Gastrocnemius medialis (tissue), 4 donors: ENCODE measurements at regions not wholly inside any gene's neighbourhood (a gene's known extent, or its start where the extent isn't known, plus 50 kb on each side); places are given as distances from the start of the nearest gene placed in this dataset.
A peak's percentile ranks its signal among the peaks of the same experiment; 100 is the strongest.

Source experiments
- ATAC-seq, 2 donors: fragments of 150-250 bp; one replicate each; pipeline ENCODE4 v1.9.1; 2016
- DNase-seq, 2 donors: peaks; one replicate each; pipeline ENCODE4 v3.0.0-alpha.2; 2019
- H3K27ac ChIP-seq, 4 donors: fragments of 200-600 bp; sonication (generic); 1 replicate in 1 of 4; 2 replicates in 3 of 4; pipeline ENCODE4 v1.5.1; 2016 to 2018; ENCODE audit warnings: mild to moderate bottlenecking in 2 of 4, moderate library complexity in 1 of 4
- H3K27me3 ChIP-seq, 3 donors: fragments of 200-600 bp; sonication (generic) in 2 of 3; 1 replicate in 1 of 3; 2 replicates in 2 of 3; pipeline versions ENCODE4 v1.5.1 to v1.6.0; 2016 to 2019; ENCODE audit warnings: mild to moderate bottlenecking in 1 of 3, moderate library complexity in 1 of 3
- H3K36me3 ChIP-seq, 2 donors: fragments of 200-600 bp; sonication (generic) in 1 of 2; one replicate each; pipeline ENCODE4 v1.5.1; 2017 to 2018
- H3K4me1 ChIP-seq, 2 donors: fragments of 200-600 bp; sonication (generic) in 1 of 2; one replicate each; pipeline ENCODE4 v1.5.1; 2016 to 2017; ENCODE audit warnings: mild to moderate bottlenecking in 2 of 2
- H3K4me3 ChIP-seq, 4 donors: fragments of 200-600 bp; sonication (generic) in 3 of 4; 1 replicate in 1 of 4; 2 replicates in 3 of 4; pipeline ENCODE4 v1.5.1; 2016 to 2019; ENCODE audit warnings: mild to moderate bottlenecking in 2 of 4
- H3K9me3 ChIP-seq, 3 donors: fragments of 200-600 bp; sonication (generic) in 2 of 3; 1 replicate in 1 of 3; 2 replicates in 2 of 3; pipeline ENCODE4 v1.5.1; 2016 to 2019
- POLR2A ChIP-seq, 2 donors: fragments of 450-650 bp; IDR thresholded peaks; one replicate each; pipeline ENCODE4 v1.6.1; 2017; ENCODE audit warnings: antibody characterized with exemption in 2 of 2, mild to moderate bottlenecking in 2 of 2, moderate library complexity in 2 of 2
- in situ Hi-C, 4 donors: fragments of 200-750 bp; cut with MboI; loops; one replicate each; pipeline versions ENCODE4 v1.15.0 to v1.8.0; 2017; ENCODE audit warnings: low sequenced_read_pairs in 4 of 4
- intact Hi-C: fragments of 100-400 bp; cut with DNase I; formaldehyde crosslinking; loops from one replicate; pipeline ENCODE4 v1.15.1; 2023; ENCODE audit warnings: low total_unique reads
- TF ChIP-seq, protein P1 (sequence below), 5 experiments: fragments of 450-650 bp in 3 of 5; fragments of 200-600 bp in 2 of 5; sonication (generic) in 2 of 5; IDR thresholded peaks in 4 of 5; conservative IDR thresholded peaks in 1 of 5; 1 replicate in 4 of 5; 2 replicates in 1 of 5; pipeline ENCODE4 v1.5.1; 2016 to 2019; ENCODE audit warnings: antibody characterized with exemption in 5 of 5, mild to moderate bottlenecking in 3 of 5, moderate library complexity in 3 of 5

DNA sequence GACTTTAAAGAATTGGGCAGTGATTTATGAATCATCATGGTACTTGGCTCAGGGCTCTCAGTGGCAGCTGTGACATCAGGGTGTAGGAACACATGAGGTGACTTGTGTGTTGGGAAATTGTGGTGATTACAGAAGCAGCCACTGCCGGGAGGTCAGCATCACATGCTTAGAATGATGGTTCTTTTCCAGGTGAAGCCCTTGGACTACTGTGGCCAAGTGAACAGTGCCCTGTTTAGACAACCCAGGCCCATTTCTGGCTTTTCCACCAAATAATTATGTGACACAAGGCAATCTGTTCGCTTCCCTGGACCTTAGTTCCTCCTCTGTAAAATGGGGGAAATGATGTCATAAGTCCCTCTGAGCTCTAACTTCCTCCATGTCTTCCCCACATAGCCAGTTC lies 139.7 kb upstream of the ROPN1 start:
- in situ Hi-C loops: no loop called here
- no peaks in the 10 kb centered on the region for H3K27me3 ChIP-seq
- intact Hi-C loops: no loop called here
- no peaks in the 10 kb centered on the region for H3K36me3 ChIP-seq
- peak overlapping the region in 3 of 4 donors; percentile 16 to 65 (median 51) for H3K27ac ChIP-seq
- no peaks in the 10 kb centered on the region for H3K9me3 ChIP-seq
- H3K4me3 ChIP-seq: no peak overlapping the region
- peak; percentile 96 to 98 for ATAC-seq
- peaks cover 16 to 40% of the 10 kb centered on the region in 2 donors for H3K4me1 ChIP-seq
- peak; percentile 44 to 63 for DNase-seq
- TF ChIP-seq, protein P1, sequence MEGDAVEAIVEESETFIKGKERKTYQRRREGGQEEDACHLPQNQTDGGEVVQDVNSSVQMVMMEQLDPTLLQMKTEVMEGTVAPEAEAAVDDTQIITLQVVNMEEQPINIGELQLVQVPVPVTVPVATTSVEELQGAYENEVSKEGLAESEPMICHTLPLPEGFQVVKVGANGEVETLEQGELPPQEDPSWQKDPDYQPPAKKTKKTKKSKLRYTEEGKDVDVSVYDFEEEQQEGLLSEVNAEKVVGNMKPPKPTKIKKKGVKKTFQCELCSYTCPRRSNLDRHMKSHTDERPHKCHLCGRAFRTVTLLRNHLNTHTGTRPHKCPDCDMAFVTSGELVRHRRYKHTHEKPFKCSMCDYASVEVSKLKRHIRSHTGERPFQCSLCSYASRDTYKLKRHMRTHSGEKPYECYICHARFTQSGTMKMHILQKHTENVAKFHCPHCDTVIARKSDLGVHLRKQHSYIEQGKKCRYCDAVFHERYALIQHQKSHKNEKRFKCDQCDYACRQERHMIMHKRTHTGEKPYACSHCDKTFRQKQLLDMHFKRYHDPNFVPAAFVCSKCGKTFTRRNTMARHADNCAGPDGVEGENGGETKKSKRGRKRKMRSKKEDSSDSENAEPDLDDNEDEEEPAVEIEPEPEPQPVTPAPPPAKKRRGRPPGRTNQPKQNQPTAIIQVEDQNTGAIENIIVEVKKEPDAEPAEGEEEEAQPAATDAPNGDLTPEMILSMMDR (IDR thresholded peaks at IDR 0.05 in 4 of 5, conservative IDR thresholded peaks at IDR 0.05 in 1 of 5): no peak
- TF ChIP-seq POLR2A (IDR thresholded peaks at IDR 0.05): no peak

DNA sequence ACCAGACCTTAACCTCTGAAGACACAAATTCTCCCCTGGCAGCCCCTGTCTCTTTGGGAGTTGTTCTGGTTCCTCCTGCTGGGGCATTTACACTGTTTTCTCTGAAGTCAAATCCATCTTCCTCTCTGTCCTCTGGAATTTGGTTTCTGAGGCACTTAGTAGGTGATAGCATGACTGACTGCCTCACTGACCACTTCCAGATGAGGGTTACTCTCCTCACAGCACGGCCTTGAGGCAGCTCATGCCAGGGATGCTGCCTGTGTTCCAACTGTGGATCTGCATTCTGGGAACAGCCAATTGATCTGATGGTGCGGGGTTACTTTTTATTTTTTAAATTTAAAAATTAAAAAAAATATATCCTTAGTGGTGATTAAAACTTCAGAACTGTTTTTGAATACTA lies 140.9 kb upstream of the ROPN1 start:
- no peaks in the 10 kb centered on the region for H3K27me3 ChIP-seq
- no peaks in the 10 kb centered on the region for H3K9me3 ChIP-seq
- TF ChIP-seq, protein P1 (IDR thresholded peaks at IDR 0.05 in 4 of 5, conservative IDR thresholded peaks at IDR 0.05 in 1 of 5): no peak
- no peak for TF ChIP-seq POLR2A (IDR thresholded peaks at IDR 0.05)
- in situ Hi-C loops (no loop called here), intact Hi-C loops (no loop called here)
- DNase-seq: no peak
- H3K27ac ChIP-seq: peak overlapping the region in 1 of 4 donors; percentile 12
- H3K4me3 ChIP-seq: no peak overlapping the region
- ATAC-seq: no peak
- peaks cover 16 to 34% of the 10 kb centered on the region in 2 donors for H3K4me1 ChIP-seq
- H3K36me3 ChIP-seq: no peaks in the 10 kb centered on the region

DNA sequence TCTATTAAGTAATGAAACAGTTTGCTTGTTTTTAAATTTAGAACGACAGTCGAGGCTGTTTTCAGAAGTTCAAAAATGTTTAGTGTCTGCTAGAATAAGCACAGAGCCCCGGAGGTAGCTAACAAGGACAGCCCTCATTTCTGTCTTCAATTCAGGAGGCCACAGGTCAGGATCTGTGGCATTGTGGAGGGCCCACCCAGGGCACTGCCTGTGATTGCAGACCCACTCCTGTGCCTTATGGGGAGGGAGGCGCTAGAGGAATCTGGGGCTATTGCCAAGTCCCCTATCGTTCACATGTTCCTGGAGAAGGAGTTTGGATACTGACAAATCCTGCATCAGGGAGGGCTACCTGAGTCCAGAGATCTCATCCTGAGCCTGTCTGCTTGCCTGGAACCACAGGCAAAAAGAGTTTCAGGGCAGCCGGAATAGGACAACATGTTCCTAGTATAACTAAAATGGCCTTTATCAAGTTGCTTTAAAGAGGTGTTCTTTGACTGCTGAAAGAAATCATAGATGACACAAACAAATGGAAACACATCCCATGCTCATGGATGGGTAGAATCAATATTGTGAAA lies 141.5 kb upstream of the ROPN1 start:
- TF ChIP-seq, protein P1 (IDR thresholded peaks at IDR 0.05 in 4 of 5, conservative IDR thresholded peaks at IDR 0.05 in 1 of 5): no peak
- TF ChIP-seq POLR2A (IDR thresholded peaks at IDR 0.05): no peak
- no peaks in the 10 kb centered on the region for H3K27me3 ChIP-seq
- H3K9me3 ChIP-seq: no peaks in the 10 kb centered on the region
- intact Hi-C loops (no loop called here), in situ Hi-C loops (no loop called here)
- no peak overlapping the region for H3K27ac ChIP-seq
- H3K4me1 ChIP-seq: peaks cover 16 to 28% of the 10 kb centered on the region in 2 donors
- ATAC-seq (no peak), DNase-seq (no peak)
- H3K4me3 ChIP-seq: no peak overlapping the region
- H3K36me3 ChIP-seq: no peaks in the 10 kb centered on the region

- no peaks in the 10 kb centered on the region for H3K36me3 ChIP-seq
- no peak for TF ChIP-seq POLR2A (IDR thresholded peaks at IDR 0.05)
- TF ChIP-seq, protein P1 (IDR thresholded peaks at IDR 0.05 in 4 of 5, conservative IDR thresholded peaks at IDR 0.05 in 1 of 5): no peak
- no peak overlapping the region for H3K27ac ChIP-seq
- no peaks in the 10 kb centered on the region for H3K27me3 ChIP-seq
- no peak overlapping the region for H3K4me3 ChIP-seq
- ATAC-seq (no peak), DNase-seq (no peak)
- peaks cover 7 to 12% of the 10 kb centered on the region in 2 donors for H3K4me1 ChIP-seq
- H3K9me3 ChIP-seq: no peaks in the 10 kb centered on the region
- intact Hi-C loops (no loop called here), in situ Hi-C loops (no loop called here)
Measured at GRCh38 chr3:124137216-124137615, 145.3 kb upstream of the ROPN1 start.

- TF ChIP-seq, protein P1 (IDR thresholded peaks at IDR 0.05 in 4 of 5, conservative IDR thresholded peaks at IDR 0.05 in 1 of 5): no peak
- no peak for TF ChIP-seq POLR2A (IDR thresholded peaks at IDR 0.05)
- no peak overlapping the region for H3K4me3 ChIP-seq
- no peaks in the 10 kb centered on the region for H3K27me3 ChIP-seq
- H3K27ac ChIP-seq: no peak overlapping the region
- DNase-seq: no peak
- intact Hi-C loops: no loop called here
- ATAC-seq: no peak
- no peaks in the 10 kb centered on the region for H3K36me3 ChIP-seq
- no peaks in the 10 kb centered on the region for H3K9me3 ChIP-seq
- in situ Hi-C loops: no loop called here
- peaks cover 0 to 9% of the 10 kb centered on the region in 2 donors for H3K4me1 ChIP-seq
Measured at GRCh38 chr3:124138148-124138547, 146.2 kb upstream of the ROPN1 start.
